Body of pancreas (tissue), 4 donors: ENCODE measurements at regions not wholly inside any gene's neighbourhood (a gene's known extent, or its start where the extent isn't known, plus 50 kb on each side); places are given as distances from the start of the nearest gene placed in this dataset.

ENCODE experiments used
- CTCF ChIP-seq, 7 experiments: fragments of 450-650 bp in 4 of 7; fragments of 200-600 bp in 3 of 7; sonication (generic) in 3 of 7; IDR thresholded peaks; one replicate each; pipeline ENCODE4 v1.5.1; 2016 to 2019; ENCODE audit warnings: antibody characterized with exemption in 7 of 7
- POLR2A ChIP-seq, 3 donors: fragments of 450-650 bp; IDR thresholded peaks; one replicate each; pipeline ENCODE4 v1.6.1; 2016; ENCODE audit warnings: antibody characterized with exemption in 3 of 3, mild to moderate bottlenecking in 2 of 3

- no peak for TF ChIP-seq CTCF (IDR thresholded peaks at IDR 0.05)
- no peak for TF ChIP-seq POLR2A (IDR thresholded peaks at IDR 0.05)
Measured at GRCh38 chr16:49009204-49009603, 272.4 kb downstream of the CBLN1 start.
